Hepatocyte (in vitro differentiated cells): ENCODE measurements at regions not wholly inside any gene's neighbourhood (a gene's known extent, or its start where the extent isn't known, plus 50 kb on each side); places are given as distances from the start of the nearest gene placed in this dataset.
A peak's percentile ranks its signal among the peaks of the same experiment; 100 is the strongest.

ENCODE experiments used
- DNase-seq: peaks from one replicate; pipeline ENCODE4 v3.0.0-alpha.2; 2016; ENCODE audit warnings: low spot score
- H2AFZ ChIP-seq: fragments of 200-600 bp; sonication (generic); 2 replicates; pipeline ENCODE4 v1.6.0; 2016; ENCODE audit warnings: antibody characterized with exemption, mild to moderate bottlenecking
- H3K27ac ChIP-seq: fragments of 200-600 bp; sonication (generic); 2 replicates; pipeline ENCODE4 v1.5.1; 2016; ENCODE audit warnings: mild to moderate bottlenecking
- H3K27me3 ChIP-seq: fragments of 200-600 bp; sonication (generic); 2 replicates; pipeline ENCODE4 v1.6.1; 2016
- H3K36me3 ChIP-seq: fragments of 200-600 bp; sonication (generic); replicated peaks from 2 replicates; pipeline ENCODE4 v1.5.1; 2016; ENCODE audit warnings: low read depth; ENCODE audit not compliant: insufficient read depth
- H3K4me1 ChIP-seq: fragments of 200-600 bp; sonication (generic); 2 replicates; pipeline ENCODE4 v1.5.1; 2016; ENCODE audit warnings: mild to moderate bottlenecking, moderate library complexity; ENCODE audit not compliant: insufficient read depth
- H3K4me2 ChIP-seq: fragments of 200-600 bp; sonication (generic); 2 replicates; pipeline ENCODE4 v1.6.0; 2016
- H3K4me3 ChIP-seq: fragments of 200-600 bp; sonication (generic); 2 replicates; pipeline ENCODE4 v1.5.1; 2016; ENCODE audit warnings: mild to moderate bottlenecking
- H3K79me2 ChIP-seq: fragments of 200-600 bp; sonication (generic); 2 replicates; pipeline ENCODE4 v1.6.0; 2017; ENCODE audit warnings: mild to moderate bottlenecking
- H3K9me2 ChIP-seq: fragments of 200-600 bp; sonication (generic); replicated peaks from 2 replicates; pipeline ENCODE4 v1.6.0; 2017; ENCODE audit warnings: mild to moderate bottlenecking; ENCODE audit not compliant: insufficient read depth
- H3K9me3 ChIP-seq: fragments of 200-600 bp; sonication (generic); 2 replicates; pipeline ENCODE4 v1.5.1; 2016; ENCODE audit warnings: low read depth, mild to moderate bottlenecking
- H4K20me1 ChIP-seq: fragments of 200-600 bp; sonication (generic); 2 replicates; pipeline ENCODE4 v1.6.0; 2016; ENCODE audit warnings: mild to moderate bottlenecking; ENCODE audit not compliant: insufficient read depth, poor library complexity, severe bottlenecking
- EZH2 ChIP-seq: fragments of 200-600 bp; sonication (generic); IDR thresholded peaks from 2 replicates; pipeline ENCODE4 v1.6.1; 2016; ENCODE audit warnings: antibody characterized with exemption, mild to moderate bottlenecking, borderline replicate concordance
- EZH2phosphoT487 ChIP-seq: fragments of 200-600 bp; sonication (generic); IDR thresholded peaks from one replicate; pipeline ENCODE4 v1.6.1; 2018; ENCODE audit warnings: antibody characterized with exemption, mild to moderate bottlenecking, low read depth, moderate library complexity; ENCODE audit not compliant: unreplicated experiment, severe bottlenecking
- WGBS: methylation state at CpG from one replicate; pipeline ENCODE4 v1.1.6; 2016; ENCODE audit warnings: low lambda C conversion rate; ENCODE audit errors: missing lambda C conversion rate; 5-methylcytosine and 5-hydroxymethylcytosine counted together
- TF ChIP-seq, protein P1 (sequence below): fragments of 200-600 bp; sonication (generic); IDR thresholded peaks from 2 replicates; pipeline ENCODE4 v1.5.1; 2016; ENCODE audit warnings: antibody characterized with exemption, mild to moderate bottlenecking; ENCODE audit not compliant: poor library complexity

DNA sequence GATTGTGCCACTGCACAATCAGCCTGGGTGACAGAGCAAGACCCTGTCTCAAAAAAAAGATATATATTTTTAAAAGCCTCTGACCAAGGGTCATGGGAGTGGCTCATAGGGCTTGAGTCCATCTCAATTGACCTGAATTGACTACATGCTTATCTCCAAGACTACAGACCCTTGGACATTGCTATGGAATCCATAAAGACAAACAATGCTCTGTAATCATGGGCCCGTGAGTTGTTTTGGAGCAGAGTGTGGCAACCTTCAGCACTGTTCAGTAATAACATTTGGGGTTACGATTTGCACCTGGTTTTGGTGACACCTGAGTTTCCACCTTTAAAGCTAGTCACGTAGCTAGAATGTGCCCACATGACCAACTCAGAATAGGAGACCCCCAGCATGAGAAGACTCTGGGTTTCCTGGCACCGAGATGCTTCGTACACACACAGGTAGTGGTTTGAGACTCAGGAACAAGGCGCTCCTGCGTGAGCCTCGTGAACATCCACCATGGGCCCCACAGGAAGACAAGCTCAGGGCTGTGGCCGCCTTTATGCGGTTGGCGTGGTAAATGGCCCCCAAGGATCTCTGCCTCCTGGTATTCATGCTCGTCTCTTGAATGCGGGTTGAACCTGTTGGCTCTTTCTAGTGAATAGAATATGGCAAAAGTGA is 66.6 kb upstream of the RPH3AL start:
- Histone ChIP-seq H3K9me2 (no peaks in the 10 kb centered on the region), H3K79me2 (no peaks in the 10 kb centered on the region), H3K4me3 (no peak overlapping the region), H4K20me1 (no peaks in the 10 kb centered on the region), H3K27me3 (no peaks in the 10 kb centered on the region), H2AFZ (no peak overlapping the region), H3K4me1 (peaks cover 12% of the 10 kb centered on the region), H3K9me3 (no peaks in the 10 kb centered on the region), H3K36me3 (no peaks in the 10 kb centered on the region), H3K4me2 (no peak overlapping the region), H3K27ac (peak overlapping the region; percentile 62)
- TF ChIP-seq, protein P1, sequence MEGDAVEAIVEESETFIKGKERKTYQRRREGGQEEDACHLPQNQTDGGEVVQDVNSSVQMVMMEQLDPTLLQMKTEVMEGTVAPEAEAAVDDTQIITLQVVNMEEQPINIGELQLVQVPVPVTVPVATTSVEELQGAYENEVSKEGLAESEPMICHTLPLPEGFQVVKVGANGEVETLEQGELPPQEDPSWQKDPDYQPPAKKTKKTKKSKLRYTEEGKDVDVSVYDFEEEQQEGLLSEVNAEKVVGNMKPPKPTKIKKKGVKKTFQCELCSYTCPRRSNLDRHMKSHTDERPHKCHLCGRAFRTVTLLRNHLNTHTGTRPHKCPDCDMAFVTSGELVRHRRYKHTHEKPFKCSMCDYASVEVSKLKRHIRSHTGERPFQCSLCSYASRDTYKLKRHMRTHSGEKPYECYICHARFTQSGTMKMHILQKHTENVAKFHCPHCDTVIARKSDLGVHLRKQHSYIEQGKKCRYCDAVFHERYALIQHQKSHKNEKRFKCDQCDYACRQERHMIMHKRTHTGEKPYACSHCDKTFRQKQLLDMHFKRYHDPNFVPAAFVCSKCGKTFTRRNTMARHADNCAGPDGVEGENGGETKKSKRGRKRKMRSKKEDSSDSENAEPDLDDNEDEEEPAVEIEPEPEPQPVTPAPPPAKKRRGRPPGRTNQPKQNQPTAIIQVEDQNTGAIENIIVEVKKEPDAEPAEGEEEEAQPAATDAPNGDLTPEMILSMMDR, result no peak
- no peak for TF ChIP-seq EZH2phosphoT487
- TF ChIP-seq EZH2, result no peak
- 90% methylated on average over 13 of the region's 13 CpGs for WGBS
- peak; percentile 40 for DNase-seq

DNA sequence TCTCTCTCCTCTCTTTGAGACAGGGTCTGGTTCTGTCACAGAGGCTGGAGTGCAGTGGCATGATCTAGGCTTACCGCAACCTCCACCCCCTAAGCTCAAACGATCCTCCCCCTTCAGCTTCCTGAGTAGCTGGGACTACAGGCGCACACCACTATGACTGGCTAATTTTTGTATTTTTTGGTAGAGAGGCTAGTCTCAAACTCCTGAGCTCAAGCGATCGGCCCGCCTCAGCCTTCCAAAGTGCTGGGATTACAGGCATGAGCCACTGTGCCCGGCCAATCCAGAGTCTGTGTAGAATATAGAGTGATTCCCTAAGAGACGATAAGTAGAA is 65.8 kb upstream of the RPH3AL start:
- Histone ChIP-seq H3K27me3 (no peaks in the 10 kb centered on the region), H3K4me2 (no peak overlapping the region), H3K27ac (peak overlapping the region; percentile 61), H2AFZ (no peak overlapping the region), H3K4me3 (no peak overlapping the region), H3K9me3 (no peaks in the 10 kb centered on the region), H3K9me2 (no peaks in the 10 kb centered on the region), H3K36me3 (no peaks in the 10 kb centered on the region), H3K79me2 (no peaks in the 10 kb centered on the region), H3K4me1 (peaks cover 12% of the 10 kb centered on the region), H4K20me1 (no peaks in the 10 kb centered on the region)
- WGBS, result 91% methylated on average over 8 of the region's 8 CpGs
- no peak for DNase-seq
- TF ChIP-seq, protein P1, result no peak
- TF ChIP-seq EZH2 (no peak), EZH2phosphoT487 (no peak)

DNA sequence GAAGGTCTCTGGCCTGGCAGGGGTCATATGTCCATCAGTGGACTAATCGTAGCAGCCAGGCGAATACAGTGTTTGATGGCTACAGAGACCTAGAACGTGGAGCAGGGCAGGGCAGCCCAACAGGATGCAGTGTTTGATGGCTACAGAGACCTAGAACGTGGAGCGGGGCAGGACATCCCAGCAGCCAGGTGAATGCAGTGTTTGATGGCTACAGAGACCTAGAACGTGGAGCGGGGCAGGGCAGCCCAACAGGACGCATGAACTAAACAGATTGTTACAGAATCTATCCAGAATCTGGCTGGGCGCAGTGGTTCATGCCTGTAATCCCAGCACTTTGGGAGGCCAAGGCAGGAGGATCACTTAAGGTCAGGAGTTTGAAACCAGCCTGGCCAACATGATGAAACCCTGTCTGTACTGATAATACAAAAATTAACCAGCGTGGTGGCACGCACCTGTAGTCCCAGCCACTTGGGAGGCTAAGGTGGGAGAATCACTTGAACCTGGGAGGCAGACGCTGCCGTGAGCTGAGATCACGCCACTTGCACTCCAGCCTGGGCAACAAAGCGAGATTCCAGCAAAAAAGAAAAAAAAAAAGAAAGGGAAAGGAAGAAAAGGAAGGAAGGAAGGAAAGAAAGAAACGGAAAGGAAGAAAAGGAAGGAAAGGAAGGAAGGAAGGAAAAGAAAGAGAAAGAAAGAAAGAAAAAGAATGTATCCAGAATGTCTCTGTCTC is 65.2 kb upstream of the RPH3AL start:
- no peaks in the 10 kb centered on the region for H3K27me3 ChIP-seq
- H3K36me3 ChIP-seq, result no peaks in the 10 kb centered on the region
- no peak overlapping the region for H3K4me2 ChIP-seq
- no peaks in the 10 kb centered on the region for H3K9me3 ChIP-seq
- DNase-seq, result no peak
- TF ChIP-seq EZH2, result no peak
- TF ChIP-seq, protein P1, result no peak
- no peak for TF ChIP-seq EZH2phosphoT487
- no peak overlapping the region for H3K27ac ChIP-seq
- H3K79me2 ChIP-seq, result no peaks in the 10 kb centered on the region
- WGBS, result 92% methylated on average over 15 of the region's 16 CpGs
- peaks cover 12% of the 10 kb centered on the region for H3K4me1 ChIP-seq
- no peaks in the 10 kb centered on the region for H3K9me2 ChIP-seq
- H4K20me1 ChIP-seq, result no peaks in the 10 kb centered on the region
- no peak overlapping the region for H2AFZ ChIP-seq
- H3K4me3 ChIP-seq, result no peak overlapping the region
